Activated naive CD4-positive, alpha-beta T cell treated with anti-CD3 and anti-CD28 coated beads, Interleukin-2, amount 50 U/mL, for 16 hours (primary cell): ENCODE measurements at regions not wholly inside any gene's neighbourhood (a gene's known extent, or its start where the extent isn't known, plus 50 kb on each side); places are given as distances from the start of the nearest gene placed in this dataset.

Experiments used
- DNase-seq: peaks from one replicate; pipeline ENCODE4 v3.0.0-alpha.2; 2020

DNA sequence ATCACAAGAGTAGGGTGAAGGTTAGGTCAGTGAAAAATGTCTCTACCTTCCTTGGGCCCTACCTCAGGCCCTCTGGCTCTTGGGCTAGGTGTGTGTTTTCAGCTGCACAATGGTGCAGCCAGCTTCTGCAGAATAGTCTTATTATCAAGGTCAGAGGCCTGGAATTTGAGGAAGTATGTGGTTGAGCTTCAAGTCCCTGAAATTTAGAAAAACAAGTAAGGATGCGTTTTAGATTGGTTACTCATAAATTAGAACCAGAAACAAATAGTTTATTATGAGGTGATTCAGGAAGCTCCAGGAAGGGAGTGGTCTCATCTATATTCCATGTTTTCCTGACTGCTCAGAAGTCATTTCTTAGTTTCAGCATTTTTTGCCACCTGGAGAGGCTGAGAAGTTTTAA, 204.2 kb upstream of the CELF4 start:
- no peak for DNase-seq

DNA sequence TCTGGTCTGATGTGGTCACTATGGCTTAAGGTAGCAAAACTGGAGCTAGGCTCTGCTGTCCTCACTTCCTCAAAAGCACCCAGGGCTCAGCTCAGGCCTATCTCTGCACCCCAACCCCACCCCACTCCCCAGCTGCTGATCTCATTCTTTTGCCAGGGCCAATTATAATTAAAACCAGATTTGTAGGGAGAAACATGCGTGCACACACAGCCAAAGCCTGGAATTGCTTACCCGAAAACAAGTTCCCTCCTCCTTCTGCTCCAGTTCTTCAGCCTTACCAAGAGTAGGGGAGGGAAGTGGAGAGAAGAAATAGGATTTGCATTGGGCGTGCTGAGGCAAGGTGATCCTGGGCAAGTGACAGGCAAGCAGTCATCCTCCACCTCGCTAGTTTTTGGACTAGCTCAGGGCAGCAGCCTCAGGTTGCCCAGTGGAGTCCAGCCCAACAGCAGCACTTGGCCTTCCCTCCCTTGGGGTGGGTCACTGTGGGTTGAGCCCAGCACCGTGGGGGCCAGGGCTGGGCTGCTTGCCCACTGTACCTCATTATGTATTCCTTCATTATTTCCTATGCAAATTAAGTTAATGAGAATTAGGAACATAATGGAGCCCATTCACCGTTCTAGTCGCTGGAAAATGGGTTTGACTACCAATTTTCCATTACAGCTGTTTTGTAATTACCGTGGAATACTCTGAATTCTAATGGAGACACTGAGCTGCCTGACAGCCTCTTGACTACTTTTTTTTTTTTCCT, 199.1 kb upstream of the CELF4 start:
- no peak for DNase-seq

DNA sequence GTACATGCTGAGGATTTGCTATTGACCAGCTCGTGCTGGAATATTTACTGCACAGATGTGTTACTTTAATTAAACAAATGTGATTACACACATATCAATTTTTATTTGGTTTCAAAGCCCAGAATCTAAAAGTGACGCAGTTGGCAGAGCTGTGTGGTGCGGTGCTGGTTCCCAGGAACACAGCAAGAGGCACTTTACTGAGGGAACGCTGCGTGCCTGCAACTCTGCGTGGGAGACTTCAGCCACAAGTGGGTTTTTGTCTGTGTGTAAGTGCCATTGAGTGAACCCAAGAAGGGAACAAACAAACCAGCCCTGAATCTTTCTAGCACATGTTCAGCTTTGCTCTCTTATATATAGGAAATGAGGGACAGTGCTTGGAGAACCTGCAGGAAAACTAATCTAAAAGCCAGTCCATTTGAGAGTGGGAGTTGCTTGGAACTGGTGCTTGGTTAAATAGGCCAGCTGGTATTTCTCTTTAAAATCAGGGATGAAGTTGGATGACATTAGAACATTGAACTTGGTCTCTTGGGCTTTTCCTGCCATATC, 196.6 kb upstream of the CELF4 start:
- no peak for DNase-seq

DNA sequence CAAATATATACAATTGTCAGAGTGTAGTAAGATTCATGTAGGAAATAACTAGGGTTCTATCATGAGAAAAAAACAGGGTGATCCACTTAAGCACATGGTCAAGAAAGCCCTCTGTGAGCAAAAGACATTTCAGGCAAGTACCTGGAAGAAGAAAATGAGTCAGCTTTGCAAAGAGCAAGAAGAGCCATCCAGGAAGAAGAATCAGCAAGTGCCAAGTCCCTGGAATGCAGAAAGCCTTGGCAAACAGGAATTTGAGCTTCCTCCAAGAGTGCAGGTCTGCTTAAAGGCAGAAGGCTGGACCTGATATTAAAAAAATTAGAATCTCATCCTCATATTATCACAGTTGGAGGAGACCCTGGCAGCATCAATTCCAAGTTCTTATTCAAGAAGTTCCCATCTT, 188.5 kb upstream of the CELF4 start:
- DNase-seq: no peak

DNA sequence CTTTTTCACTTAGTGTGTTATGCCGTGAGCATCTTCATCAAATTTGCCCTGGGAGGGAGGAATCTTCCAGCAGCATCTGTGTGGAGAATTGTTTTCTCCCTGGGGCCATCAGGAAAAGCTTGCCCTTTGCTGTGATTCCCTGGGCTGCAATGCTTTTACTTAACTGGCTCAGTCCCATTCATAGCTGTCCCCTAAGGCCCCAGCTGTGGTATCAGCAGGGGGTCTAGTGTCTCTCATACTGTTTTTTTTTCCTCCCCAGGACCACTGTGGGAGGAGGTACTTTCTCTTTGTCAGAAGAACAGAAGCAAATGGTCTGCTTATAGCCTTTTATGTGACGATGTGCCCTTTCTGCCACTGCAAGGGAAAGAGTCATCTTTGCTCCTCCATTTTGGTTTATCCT, 176.8 kb upstream of the CELF4 start:
- DNase-seq: no peak

DNA sequence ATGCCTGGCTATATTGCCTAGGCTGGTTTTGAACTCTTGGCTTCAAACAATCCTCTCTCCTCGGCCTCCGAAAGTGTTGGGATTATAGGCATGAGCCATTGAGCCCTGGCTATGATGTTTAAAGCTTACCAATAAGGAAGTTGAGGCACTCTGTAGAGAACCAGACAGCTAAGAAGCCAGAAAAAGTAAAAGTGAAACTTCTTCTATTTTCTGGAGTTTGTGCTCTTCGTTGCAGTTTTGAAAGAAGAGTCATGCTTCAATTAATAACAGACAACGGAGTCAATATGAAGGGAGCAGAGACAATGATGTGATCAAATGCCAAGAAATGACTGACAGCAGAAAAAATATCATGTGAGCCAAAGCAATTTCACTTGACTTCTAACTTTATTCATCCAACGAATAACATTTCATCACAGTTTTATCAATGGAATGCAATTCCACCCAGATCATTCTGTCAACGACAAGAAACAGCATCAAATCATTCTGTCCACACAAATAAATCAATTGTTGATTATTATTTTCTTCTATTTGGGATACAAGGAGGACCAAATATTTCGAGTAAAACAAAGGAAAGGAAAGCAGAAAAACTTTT, 175.5 kb upstream of the CELF4 start:
- no peak for DNase-seq

DNA sequence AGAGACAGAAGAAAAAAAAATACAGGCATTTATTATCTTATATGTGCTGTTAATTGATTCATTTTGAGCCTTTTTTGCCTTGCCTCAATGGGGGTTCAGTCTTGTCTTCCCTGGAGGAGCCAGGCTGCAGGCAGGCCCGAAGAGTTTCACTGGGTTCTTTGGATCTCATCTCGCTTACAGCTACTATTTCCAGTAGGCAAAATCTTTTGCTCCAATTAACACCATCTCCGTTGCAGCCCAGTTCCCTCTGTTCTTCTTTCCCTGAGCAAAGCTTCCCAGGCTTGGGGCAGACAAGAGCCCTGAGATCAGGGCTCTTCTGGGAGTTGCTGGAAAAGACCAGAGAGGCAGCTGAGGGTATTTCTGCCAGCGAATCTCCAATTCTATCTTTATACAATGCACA, 168.8 kb upstream of the CELF4 start:
- DNase-seq: no peak

DNA sequence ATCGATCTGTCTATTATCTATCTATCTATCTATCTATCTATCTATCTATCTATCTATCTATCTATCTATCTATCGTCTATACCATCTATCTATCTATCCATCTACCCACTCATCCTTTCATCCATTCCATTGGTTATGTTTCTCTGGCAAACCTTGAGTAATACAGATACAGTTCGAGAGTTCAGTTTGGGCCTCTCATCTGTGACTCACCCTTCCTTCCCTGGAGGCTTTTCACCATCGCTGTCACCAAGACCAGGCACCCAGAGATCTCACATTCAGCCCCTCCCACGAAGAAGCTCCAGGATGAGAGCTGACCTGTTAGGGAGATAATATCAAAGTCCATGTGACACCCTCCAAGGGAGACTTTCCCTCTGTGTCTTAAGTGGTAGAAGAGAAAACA, 164.1 kb upstream of the CELF4 start:
- DNase-seq: no peak

DNA sequence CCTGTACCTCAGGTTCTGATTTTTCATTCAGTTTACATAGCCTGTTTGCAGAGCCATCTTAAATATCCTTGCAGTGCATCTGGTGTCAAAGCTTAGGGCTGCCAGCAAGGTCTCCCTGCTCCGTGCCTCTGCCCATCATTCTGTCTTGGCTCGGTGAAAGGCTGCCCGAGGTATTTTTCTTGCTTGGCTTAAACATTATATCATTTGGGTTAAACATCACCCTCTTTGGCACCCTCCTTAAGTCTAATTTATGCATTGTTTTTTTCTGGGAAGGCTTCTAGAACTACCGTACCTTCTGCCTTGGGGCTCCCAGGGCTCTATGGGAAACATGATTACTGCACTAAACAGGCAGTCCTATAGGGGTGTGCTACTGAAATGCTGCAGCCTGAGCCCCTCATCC, 158.6 kb upstream of the CELF4 start:
- DNase-seq: no peak

DNA sequence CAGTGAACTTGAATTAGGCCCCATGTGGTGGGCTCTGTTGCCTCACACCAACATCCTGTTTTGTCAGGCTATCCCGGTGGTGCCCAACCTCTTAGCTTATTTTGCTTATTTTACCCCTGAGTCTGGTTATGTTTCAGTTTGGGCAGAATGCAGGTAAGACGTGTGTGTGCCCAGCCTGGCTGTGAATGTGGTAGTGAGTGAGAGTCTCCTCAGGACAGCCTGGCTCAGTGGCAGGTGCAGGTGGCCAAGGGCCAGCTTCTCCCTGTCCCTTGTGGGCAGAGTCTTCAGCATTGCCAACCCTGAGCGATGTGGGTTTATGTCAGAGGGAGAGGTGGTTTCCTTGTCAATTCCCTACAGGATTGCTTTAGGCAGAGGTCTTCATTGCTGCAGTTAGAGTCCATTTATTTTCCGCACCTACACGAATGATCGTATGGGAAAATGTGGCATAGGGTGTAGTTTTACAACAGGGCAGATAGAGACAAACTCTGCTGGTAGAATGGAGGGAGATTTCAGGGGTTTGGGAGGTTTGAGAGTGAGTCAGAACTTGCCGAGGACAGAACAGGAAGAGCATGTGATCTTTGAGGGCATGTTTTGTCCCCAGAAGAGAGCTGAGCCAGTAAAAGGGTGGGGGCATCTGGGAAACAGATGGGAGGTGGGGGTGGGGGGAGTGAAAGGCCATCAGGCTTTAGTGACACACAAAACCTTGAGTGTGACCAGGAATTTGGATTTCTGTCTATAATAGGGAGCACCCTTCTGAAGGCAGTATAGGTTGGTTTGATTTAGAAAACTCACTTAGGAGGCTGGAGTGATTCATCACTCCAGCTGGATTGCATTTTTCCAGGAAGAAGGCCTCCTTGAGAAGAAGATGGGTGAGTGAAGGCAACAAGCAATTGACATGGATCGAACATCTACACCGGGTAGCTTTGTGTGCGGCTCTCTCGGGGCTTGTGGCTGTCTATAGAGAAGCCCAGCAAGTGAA, 156.2 kb upstream of the CELF4 start:
- DNase-seq: no peak

DNA sequence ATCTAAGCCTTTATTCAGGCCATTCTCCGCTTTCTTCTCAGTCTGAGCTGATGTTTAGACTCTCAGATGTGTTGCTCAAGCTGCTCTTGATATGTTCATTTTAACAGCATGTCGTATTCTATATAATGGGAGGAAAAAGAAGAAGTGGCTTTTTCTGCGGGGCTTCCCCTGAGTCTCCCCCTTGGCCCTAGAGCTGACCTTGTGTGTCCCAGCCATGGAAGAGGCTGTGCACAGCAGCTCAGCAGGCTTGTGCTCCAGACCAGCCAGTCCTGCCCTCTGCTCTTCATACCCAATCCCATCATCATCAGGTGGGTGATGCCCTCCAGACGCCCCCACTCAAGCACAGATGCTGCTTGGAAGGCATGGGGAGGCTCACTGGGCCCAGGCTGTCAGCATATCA, 155.1 kb upstream of the CELF4 start:
- no peak for DNase-seq

DNA sequence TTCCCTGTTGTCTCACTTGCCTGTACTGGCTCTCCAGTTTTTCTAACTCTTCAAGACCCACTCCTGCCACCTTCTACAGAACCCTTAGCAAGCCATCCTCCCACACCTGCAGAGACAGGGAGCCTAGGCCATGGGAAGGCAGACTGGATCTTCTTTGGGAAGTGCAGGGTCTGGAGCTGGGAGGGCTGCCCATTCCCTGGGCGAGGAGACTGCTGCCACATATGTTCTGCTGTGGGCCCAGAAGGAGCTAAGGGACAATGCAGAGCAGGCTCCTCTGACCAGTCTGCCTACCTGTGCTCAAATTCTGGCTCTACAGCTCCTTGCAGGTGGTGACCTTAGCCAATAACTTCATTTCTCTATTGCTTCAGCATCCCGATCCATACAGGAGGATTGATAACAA, 152.1 kb upstream of the CELF4 start:
- DNase-seq: no peak

DNA sequence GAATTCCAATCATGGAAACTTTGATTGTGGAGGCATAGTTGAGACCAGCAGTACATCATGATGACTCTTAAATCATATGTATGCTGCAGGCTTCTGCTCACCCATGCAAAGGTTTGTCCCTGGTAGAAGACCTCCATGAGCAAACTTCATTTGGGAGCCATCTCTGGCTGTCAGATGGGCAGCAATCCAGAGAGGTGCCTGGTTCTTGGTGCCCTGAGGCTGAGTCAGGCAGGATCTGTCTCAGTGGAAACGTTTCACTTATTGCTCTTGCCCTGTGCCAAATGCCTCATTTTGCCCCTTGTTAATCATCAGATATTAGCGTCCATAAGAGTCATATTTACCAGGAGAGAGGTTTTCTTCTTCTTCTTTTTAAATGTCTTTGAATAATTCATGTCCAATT, 151.5 kb upstream of the CELF4 start:
- no peak for DNase-seq

DNA sequence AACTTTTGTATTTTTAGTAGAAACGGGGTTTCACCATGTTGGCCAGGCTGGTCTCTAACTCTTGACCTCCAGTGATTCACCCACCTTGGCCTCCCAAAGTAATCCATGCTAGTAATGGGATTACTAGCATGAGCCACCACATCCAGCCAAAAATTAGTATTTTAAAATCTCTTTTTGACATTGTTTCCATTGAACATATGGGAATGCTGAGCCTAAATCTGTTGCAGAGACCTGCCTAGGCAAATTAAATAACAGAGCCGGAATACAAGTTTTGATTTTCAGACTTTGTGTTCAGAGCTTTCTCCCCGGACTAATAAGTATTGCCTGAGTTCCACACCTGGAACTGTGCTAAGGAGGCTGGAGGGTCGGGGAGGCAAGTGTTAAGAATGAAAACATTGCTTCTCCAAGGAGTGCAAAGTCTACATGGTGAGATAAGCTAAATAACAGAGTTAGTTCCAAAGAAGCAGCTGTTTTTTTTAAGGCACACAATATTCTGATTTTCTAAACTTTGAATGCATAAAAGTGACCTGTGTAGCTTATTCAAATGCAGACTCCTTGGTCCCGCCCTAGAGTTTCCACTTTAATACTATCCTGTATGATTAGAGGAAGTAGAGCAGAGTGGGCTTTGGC, 150.6 kb upstream of the CELF4 start:
- DNase-seq: no peak

DNA sequence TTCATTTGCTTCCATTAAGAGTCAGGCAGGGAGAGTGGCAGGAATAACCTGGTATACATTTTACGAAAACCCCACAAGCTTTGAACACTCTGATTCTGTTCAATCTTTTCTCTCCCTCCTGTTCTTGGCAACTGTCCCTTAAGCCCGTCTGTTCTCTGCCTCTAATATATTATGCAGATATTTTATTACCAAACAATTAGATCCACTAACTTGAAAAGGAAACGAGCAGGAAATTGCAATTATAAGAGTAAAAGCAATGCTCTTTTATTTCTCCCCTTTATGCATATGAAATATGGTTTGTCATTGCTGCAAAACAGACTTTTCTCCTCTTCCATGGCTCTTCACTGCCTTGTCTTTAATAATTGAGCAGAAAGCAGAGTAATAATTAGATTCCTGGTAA, 149.1 kb upstream of the CELF4 start:
- DNase-seq: no peak

DNA sequence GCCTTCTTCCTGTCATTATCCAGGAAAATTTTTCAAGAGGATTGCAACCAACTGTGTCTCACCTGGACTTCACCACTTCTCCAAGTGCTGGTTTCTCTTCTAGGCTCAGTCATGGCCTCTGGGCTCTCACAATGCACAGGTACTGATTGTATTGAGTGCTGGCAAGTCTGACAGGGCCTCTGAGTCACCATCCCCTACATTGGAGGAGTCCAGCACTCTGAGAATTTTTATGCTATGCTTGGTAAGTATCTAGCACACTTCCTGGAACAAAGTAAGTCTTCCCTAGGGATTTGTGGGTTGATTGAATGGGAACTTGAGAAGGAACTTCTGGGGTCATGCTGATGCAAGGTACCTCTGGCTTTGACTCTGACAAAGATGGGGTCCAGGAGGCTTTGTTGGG, 147.2 kb upstream of the CELF4 start:
- no peak for DNase-seq

DNA sequence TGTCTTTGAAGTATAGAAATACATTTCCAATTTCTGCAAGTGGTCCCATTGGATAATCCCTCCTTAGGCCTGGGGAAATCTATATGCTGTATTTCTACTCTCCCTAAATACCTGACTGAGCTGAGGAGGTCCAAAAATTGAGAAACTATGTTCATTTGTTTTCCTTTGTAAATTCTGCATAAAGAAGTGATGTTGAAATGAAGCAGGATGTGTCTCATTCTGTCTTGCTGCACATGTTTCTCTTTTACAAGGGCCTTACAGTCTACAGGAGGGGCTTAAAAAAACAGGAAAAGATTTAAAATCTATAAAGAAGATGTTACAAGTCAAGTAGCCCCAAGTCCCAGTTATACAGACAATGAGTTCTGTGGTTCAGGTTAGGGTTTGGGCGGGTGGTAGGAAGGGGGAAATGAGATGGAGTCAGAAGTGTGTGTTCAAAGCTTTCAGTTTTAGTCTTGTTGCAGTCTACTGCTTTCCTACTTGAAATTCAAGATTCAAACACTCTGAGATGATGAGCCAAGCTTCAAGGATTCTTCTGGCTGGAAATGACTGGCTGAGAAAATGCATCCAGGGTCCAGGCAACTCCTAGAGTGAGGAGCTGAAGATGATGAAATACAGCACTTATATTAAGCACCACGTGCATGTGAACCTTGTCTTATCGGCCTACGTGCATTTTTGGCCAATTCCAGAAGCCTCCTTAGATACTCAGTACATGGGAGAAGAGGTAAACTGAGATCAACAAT, 146.3 kb upstream of the CELF4 start:
- DNase-seq: no peak

DNA sequence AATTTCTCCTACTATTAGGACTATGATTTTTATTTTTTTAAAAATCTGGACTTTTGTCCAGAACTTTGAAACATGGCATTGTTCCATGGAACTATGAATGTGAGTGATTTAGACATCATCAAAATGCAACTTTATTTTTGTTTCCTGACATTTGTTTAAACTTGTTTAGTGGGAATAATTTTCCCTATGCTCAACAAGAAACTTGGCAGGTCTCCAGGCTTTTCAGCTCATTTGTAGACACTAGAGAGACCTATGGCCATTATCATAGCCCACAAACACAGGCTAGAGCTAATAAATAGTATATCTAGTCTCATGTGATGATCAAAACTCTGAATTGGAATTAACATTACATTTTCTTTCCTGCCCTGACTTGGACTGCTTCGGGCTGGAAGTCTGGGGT, 145.1 kb upstream of the CELF4 start:
- no peak for DNase-seq

DNA sequence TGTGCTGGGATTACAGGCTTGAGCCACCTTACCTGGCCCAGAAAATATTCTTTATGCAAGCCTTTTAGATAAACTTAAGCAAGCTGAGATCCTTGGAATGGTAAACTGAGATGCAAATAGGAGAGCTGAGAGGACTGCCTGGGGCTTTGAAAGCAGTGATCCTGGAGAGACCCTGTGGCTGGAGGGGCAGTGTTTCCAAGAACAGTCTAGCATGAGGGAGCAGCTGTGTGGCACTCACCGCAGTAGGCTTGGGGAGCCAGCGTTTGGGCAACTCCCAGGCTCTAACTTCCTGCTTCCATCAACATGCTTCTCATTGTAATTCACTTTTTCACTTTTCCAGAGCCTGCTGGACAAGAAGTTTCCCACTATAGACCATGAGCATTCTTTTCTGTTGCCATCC, 144.1 kb upstream of the CELF4 start:
- DNase-seq: no peak

DNA sequence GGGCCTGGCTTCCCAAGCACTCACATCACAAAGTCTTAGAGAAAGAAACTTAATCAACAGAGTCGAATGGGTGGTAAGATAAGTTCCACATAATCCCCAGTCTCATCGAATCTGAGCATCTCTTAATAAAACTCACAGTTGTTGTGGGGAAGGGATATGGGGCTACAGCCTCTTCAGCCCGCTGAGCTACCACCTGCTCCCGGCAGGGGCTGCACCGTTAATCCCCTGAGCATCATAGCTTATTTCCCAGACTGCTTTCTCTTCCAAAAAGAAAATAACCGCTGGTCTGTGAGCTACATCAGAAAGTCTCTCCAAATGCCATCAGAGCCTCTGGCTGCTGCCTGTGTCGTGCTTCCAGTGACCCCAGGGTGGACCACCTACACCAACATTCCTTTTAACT, 139.4 kb upstream of the CELF4 start:
- DNase-seq: no peak

DNA sequence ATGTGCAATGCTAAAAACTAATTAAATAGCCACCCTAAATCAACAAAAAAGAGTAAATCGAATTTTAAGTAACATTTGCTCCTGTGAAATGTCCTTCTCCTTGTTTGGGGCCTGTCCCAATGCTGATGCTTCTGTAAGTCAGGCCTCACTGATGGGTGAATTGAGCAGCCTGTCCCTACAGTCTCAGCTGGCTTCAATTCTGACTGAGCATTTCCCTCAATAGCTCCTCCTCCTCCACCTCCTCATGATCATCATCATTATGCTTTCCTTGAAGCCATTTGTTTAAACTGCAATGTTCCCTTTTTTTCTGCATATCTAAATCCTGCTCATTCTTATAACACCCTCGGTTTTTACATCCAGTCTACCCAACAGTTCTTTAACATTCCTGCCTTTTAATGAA, 137.2 kb upstream of the CELF4 start:
- DNase-seq: no peak

DNA sequence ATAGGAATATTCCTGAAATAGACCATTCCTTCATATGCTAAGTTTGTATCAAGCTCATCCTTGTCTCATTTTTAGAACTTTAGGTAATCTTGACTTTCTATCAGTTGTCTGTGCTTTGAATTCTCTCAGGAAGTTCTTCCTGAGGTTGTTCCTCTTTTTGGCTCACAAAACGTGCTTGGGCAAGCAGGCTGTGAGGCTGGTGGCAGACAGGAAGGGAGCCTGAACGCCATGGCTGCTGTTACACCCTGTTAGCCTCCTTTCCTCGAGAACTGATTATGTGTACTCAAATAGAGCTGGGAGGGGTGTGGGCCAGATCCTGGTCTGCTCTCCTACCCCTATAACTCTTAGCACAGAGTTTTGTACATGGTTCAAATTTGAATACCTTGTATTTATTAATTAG, 136.4 kb upstream of the CELF4 start:
- DNase-seq: no peak
